Cardiac septum (tissue), 1 donor: ENCODE measurements at regions not wholly inside any gene's neighbourhood (a gene's known extent, or its start where the extent isn't known, plus 50 kb on each side); places are given as distances from the start of the nearest gene placed in this dataset.

Experiments used
- DNase-seq: peaks from one replicate; pipeline ENCODE4 v3.0.0-alpha.2; 2020; ENCODE audit warnings: low spot score
- intact Hi-C: fragments of 100-400 bp; cut with DNase I; formaldehyde crosslinking; loops from one replicate; pipeline ENCODE4 v1.14.0; 2022
- donor health status: DM: no; HTN: no; CAD: no.

- intact Hi-C loops: no loop called here
Measured at GRCh38 chr5:103929338-103930013, 366.9 kb upstream of the NUDT12 start.

GRCh38 chr5:103927739-103928138 is 365.1 kb upstream of the NUDT12 start:
- intact Hi-C loops: no loop called here
- no peak for DNase-seq

More at GRCh38 chr5:103929338-103930013, 366.9 kb upstream of the NUDT12 start:
- no peak for DNase-seq

- intact Hi-C loops: no loop called here
- no peak for DNase-seq
Measured at GRCh38 chr5:103923616-103924168, 361.1 kb upstream of the NUDT12 start.

DNA sequence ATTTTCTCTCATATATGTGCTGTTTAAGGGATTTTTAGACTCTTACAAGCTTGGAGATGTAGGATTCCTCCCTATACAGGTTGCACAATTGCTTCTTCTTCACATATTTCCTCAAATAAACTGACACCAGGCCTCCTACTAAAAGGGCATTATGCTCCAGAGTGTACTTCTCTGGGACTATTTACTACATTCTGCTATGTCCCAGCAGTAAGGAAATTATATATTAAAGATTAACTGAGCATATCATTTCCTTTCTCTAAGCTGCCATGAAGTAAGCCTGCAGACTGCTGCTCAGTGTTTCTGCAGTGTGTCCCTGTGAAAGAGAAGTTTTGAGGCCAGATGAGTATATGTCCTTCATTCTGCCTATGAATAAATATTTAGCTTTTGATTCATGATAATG is 356.9 kb upstream of the NUDT12 start:
- no peak for DNase-seq
- intact Hi-C loops: no loop called here

GRCh38 chr5:103918668-103919367 is 356.2 kb upstream of the NUDT12 start:
- no peak for DNase-seq
- intact Hi-C loops: no loop called here

GRCh38 chr5:103915081-103915480 is 352.5 kb upstream of the NUDT12 start:
- intact Hi-C loops: no loop called here
- DNase-seq: no peak

- DNase-seq: no peak
- intact Hi-C loops: no loop called here
Measured at GRCh38 chr5:103910786-103911185, 348.2 kb upstream of the NUDT12 start.

DNA sequence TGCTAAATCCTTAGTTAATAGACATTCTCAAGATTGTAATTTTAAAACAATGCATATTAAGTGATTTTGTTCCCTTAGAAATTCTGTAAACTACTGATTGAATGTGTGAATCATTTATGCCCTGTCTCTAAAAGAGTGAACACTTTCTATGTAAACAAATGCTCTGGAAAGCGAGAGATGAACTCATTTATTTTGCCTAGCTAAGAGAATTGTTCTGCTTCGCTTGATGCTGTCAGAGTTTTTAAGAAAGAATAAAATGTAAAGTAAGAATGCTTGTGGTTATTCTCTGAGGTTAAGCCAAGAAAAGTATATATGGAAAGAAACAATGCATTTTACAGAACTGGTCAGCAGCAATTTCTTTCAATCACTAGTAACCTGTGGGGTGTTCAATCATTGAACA is 347.4 kb upstream of the NUDT12 start:
- intact Hi-C loops: no loop called here

GRCh38 chr5:103909391-103909790 is 346.8 kb upstream of the NUDT12 start:
- intact Hi-C loops: no loop called here
- no peak for DNase-seq

More for the DNA sequence above, 347.4 kb upstream of the NUDT12 start:
- DNase-seq: no peak

DNA sequence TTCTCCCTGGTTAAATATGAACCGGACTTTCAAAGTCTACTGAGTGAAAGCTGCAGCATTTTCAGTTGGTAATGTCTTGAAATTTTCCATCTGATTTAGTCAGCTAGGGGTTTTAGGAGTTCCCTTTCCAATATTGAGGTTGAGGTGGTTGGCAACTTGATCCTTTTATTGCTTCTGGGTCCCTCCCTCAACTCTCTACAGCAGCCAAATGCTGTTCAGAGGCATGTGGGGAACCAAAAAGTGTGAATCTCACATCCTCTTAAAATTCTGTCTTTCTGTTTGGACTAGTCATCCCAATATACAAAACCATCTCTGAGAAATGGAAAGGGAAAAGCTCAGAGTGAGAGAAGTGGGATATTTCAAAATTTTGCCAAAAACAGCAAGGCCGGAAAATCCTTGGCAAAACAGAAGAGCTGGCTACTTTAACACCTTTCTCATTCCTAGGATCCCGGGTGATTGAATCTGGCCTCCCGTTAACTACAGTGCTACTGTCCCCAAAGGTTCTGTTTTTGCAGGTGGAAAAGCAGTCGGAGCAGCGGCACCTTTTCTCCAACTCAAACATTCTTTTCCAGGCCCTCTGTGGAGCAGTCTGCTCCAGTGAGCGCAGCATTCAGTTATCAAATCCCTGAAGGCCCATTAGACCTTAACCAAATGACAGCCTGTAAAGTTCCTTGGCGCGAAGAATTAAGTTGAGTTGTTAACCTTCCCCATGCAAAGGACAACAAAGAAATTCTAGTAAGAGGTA is 345.9 kb upstream of the NUDT12 start:
- no peak for DNase-seq
- intact Hi-C loops: no loop called here

DNA sequence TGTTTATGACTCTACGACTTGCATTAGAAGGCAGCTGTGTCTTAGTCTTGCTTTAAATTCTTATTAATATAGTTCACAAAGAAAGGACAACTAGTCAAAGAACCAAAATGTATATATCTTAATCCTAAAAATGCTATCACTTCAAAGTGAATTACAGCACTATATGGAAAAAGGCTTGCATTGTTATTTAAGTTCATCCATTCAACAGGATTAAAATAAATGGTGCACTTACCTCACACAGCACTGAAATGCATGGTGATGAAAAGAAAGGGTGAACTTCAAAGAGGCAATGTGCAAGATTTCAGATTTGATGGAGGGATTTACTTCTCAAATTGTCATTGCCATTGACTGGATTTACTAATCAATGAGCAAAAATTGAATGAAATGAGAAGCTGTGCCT is 344.4 kb upstream of the NUDT12 start:
- DNase-seq: no peak
- intact Hi-C loops: no loop called here

- no peak for DNase-seq
- intact Hi-C loops: no loop called here
Measured at GRCh38 chr5:103904651-103905050, 342.1 kb upstream of the NUDT12 start.

DNA sequence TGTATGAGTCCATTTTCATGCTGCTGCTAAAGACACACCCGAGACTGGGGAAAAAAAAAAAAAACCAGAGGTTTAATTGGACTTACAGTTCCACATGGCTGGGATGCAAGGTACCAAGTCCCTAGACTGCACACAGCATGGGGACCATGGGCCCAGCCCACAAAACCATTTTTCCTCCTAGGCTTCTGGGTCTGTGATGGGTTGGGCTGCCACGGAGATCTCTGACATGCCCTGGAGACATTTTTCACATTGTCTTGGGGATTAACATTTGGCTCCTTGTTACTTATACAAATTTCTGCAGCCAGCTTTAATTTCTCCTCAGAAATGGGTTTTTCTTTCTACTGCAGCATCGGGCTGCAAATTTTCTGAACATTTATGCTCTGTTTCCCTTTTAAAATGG is 340.3 kb upstream of the NUDT12 start:
- DNase-seq: no peak
- intact Hi-C loops: no loop called here

DNA sequence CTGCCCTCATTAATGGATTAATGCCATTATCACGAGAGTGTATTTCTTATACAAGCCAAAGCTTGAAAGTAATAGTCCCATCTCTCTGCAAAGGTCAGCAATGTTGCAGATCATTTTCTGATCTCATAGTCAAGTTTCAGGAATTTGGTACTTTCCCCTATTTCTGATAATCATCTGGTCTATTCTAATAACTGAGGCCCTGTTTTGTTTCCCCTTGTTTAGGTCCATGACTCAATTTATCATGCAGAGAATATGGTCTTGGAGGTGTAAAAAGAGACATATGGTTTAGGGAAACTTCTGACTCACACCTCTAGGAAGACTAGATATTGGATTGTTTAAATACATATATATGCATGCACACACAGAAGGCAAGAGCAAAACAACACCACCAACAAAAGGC is 339.3 kb upstream of the NUDT12 start:
- intact Hi-C loops: no loop called here
- no peak for DNase-seq

DNA sequence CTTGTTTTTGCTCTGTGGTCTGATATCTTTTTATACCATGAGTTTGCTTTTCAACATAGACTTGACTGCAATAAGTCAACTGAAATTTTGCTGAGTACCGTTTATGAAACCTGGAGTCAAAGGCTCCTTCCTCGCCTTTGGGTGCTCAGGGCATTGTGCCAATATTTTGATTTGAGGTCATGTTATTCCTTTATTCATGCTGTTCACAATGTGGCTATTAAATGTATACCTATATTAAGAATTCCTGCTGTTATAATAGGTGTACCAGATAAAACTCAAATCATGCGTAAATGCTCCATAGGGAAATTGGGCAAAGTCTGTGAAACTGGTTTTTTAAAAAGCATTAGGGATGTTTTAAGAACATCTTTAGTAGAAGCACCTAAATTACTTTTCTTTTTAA is 334.0 kb upstream of the NUDT12 start:
- intact Hi-C loops: no loop called here

GRCh38 chr5:103895738-103896137 is 333.1 kb upstream of the NUDT12 start:
- intact Hi-C loops: no loop called here
- DNase-seq: no peak

More for the DNA sequence above, 334.0 kb upstream of the NUDT12 start:
- no peak for DNase-seq

DNA sequence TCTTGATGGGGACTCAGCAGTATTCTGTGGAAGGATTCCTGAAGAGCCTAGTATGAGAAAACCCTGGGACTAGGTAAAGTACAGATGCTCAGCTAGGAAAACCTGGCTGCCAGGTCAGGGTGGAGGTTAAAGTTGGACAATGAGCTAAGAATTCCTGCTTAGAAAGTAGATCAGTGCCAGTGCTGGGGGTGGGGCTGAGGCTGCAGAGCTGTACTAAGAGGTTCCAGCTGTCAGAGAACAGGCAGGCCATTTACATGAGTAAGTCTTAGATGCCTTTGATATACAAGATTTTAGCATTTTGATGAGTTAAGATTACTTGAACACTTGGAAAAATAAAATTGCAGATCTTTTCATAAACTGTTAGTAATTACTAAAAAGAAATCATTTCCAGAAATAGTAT is 332.3 kb upstream of the NUDT12 start:
- intact Hi-C loops: no loop called here
- DNase-seq: no peak

GRCh38 chr5:103891151-103891550 is 328.6 kb upstream of the NUDT12 start:
- DNase-seq: no peak
- intact Hi-C loops: no loop called here

GRCh38 chr5:103890313-103890712 is 327.7 kb upstream of the NUDT12 start:
- intact Hi-C loops: no loop called here
- no peak for DNase-seq

DNA sequence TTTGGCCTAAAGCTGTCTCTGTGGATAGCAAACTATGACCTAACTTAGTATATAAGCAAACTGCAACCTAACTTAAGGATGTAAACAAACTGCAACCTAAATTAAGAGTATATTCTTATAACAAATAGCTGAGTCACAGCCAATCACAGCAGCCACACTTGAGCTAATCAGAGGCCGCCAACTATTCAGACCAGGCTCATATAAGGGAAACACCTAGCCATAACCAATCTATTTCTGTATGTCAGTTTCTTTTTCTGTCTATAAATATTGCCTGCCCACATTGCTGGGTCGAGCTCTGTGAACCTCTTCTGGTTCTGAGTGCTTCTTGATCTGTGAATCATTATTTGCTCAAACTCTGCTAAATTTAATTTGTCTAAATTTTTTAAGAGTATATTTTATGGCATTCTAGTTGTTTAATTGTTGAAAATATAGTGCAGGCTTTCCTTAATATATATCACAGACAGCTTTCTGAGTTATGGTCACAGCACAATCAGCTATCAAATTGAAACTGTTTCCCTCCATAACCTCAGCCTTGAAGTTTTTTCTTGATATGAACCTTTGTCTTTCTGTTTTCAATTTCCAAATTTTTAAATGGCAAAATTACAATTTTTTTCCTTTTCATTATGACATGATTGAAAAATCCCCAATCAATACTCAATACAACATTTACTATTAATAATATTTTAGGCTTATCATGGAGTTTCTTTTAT is 327.1 kb upstream of the NUDT12 start:
- intact Hi-C loops: no loop called here
- no peak for DNase-seq
